GM19351 (cell line): ENCODE measurements at regions not wholly inside any gene's neighbourhood (a gene's known extent, or its start where the extent isn't known, plus 50 kb on each side); places are given as distances from the start of the nearest gene placed in this dataset.
"Not testable (repeated sequence)": the region's sequence is repeated elsewhere in the genome, so short reads cannot be mapped to it uniquely, and the experiment has no call there.

ENCODE experiments used
- ATAC-seq: cut with Tn5 transposase; IDR thresholded peaks from one replicate; pipeline ENCODE4 v1.9.1; 2021; ENCODE audit warnings: mild to moderate bottlenecking, moderate library complexity; ENCODE audit not compliant: unreplicated experiment

- ATAC-seq: not testable (repeated sequence)
Observed at GRCh38 chr7:80019809-80020207, 114.8 kb upstream of the GNAI1 start.

- peak; percentile 97 for ATAC-seq
Observed at GRCh38 chr7:80018941-80019808, 115.5 kb upstream of the GNAI1 start.

- ATAC-seq: no peak
Observed at GRCh38 chr7:80017101-80017698, 117.4 kb upstream of the GNAI1 start.

- ATAC-seq: no peak
Observed at GRCh38 chr7:80014511-80014910, 120.1 kb upstream of the GNAI1 start.

GRCh38 chr7:80008039-80008438 lies 126.6 kb upstream of the GNAI1 start:
- ATAC-seq: no peak

GRCh38 chr7:80002865-80003264 lies 131.8 kb upstream of the GNAI1 start:
- ATAC-seq: no peak

- ATAC-seq: no peak
Observed at GRCh38 chr7:79998363-79998762, 136.3 kb upstream of the GNAI1 start.

GRCh38 chr7:79997345-79997744 lies 137.3 kb upstream of the GNAI1 start:
- no peak for ATAC-seq

GRCh38 chr7:79995741-79996140 lies 138.9 kb upstream of the GNAI1 start:
- not testable (repeated sequence) for ATAC-seq

- ATAC-seq: no peak
Observed at GRCh38 chr7:79988653-79989052, 146.0 kb upstream of the GNAI1 start.

- no peak for ATAC-seq
Observed at GRCh38 chr7:79984210-79984609, 150.4 kb upstream of the GNAI1 start.

- no peak for ATAC-seq
Observed at GRCh38 chr7:79982141-79982770, 152.4 kb upstream of the GNAI1 start.

GRCh38 chr7:79980376-79980775 lies 154.3 kb upstream of the GNAI1 start:
- ATAC-seq: no peak

- ATAC-seq: no peak
Observed at GRCh38 chr7:79979437-79979836, 155.2 kb upstream of the GNAI1 start.

- no peak for ATAC-seq
Observed at GRCh38 chr7:79977481-79977880, 157.2 kb upstream of the GNAI1 start.

- ATAC-seq: not testable (repeated sequence)
Observed at GRCh38 chr7:79976711-79977020, 158.0 kb upstream of the GNAI1 start.

GRCh38 chr7:79975986-79976710 lies 158.5 kb upstream of the GNAI1 start:
- ATAC-seq: not testable (repeated sequence)

GRCh38 chr7:79973455-79973854 lies 161.2 kb upstream of the GNAI1 start:
- ATAC-seq: no peak

- ATAC-seq: no peak
Observed at GRCh38 chr7:79971058-79971457, 163.6 kb upstream of the GNAI1 start.

GRCh38 chr7:79968894-79969293 lies 165.7 kb upstream of the GNAI1 start:
- ATAC-seq: no peak

GRCh38 chr7:79968077-79968648 lies 166.5 kb upstream of the GNAI1 start:
- ATAC-seq: no peak
